Activated T-helper 9 cell treated with anti-CD3 and anti-CD28 coated beads, Interleukin-2, amount 50 U/mL, for 16 hours (primary cell): ENCODE measurements at regions not wholly inside any gene's neighbourhood (a gene's known extent, or its start where the extent isn't known, plus 50 kb on each side); places are given as distances from the start of the nearest gene placed in this dataset.
"Not testable (repeated sequence)": the region's sequence is repeated elsewhere in the genome, so short reads cannot be mapped to it uniquely, and the experiment has no call there.

Experiments used
- DNase-seq: peaks from one replicate; pipeline ENCODE4 v3.0.0-alpha.2; 2020; ENCODE audit warnings: low read depth

GRCh38 chr5:21603796-21604195 is 1249.3 kb downstream of the CDH12 start:
- no peak for DNase-seq

- no peak for DNase-seq
Measured at GRCh38 chr5:21594566-21594965, 1258.6 kb downstream of the CDH12 start.

GRCh38 chr5:21593261-21593660 is 1259.9 kb downstream of the CDH12 start:
- no peak for DNase-seq

GRCh38 chr5:21581508-21581907 is 1271.6 kb downstream of the CDH12 start:
- no peak for DNase-seq

- DNase-seq = no peak
Measured at GRCh38 chr5:21574961-21575360, 1278.2 kb downstream of the CDH12 start.

- no peak for DNase-seq
Measured at GRCh38 chr5:21574438-21574837, 1278.7 kb downstream of the CDH12 start.

- no peak for DNase-seq
Measured at GRCh38 chr5:21573416-21574314, 1279.5 kb downstream of the CDH12 start.

- DNase-seq = not testable (repeated sequence)
Measured at GRCh38 chr5:21571196-21571595, 1281.9 kb downstream of the CDH12 start.

GRCh38 chr5:21559109-21559508 is 1294.0 kb downstream of the CDH12 start:
- not testable (repeated sequence) for DNase-seq

GRCh38 chr5:21552263-21552662 is 1300.9 kb downstream of the CDH12 start:
- not testable (repeated sequence) for DNase-seq

GRCh38 chr5:21550916-21551315 is 1302.2 kb downstream of the CDH12 start:
- not testable (repeated sequence) for DNase-seq

- DNase-seq = not testable (repeated sequence)
Measured at GRCh38 chr5:21547656-21548055, 1305.5 kb downstream of the CDH12 start.

- not testable (repeated sequence) for DNase-seq
Measured at GRCh38 chr5:21535114-21535513, 1318.0 kb downstream of the CDH12 start.

GRCh38 chr5:21521157-21521556 is 1332.0 kb downstream of the CDH12 start:
- not testable (repeated sequence) for DNase-seq

GRCh38 chr5:21496926-21497325 is 1356.2 kb downstream of the CDH12 start:
- DNase-seq = not testable (repeated sequence)

- not testable (repeated sequence) for DNase-seq
Measured at GRCh38 chr5:21496056-21496455, 1357.1 kb downstream of the CDH12 start.

- not testable (repeated sequence) for DNase-seq
Measured at GRCh38 chr5:21495235-21495634, 1357.9 kb downstream of the CDH12 start.

GRCh38 chr5:21494033-21494432 is 1359.1 kb downstream of the CDH12 start:
- not testable (repeated sequence) for DNase-seq

GRCh38 chr5:21491182-21491581 is 1362.0 kb downstream of the CDH12 start:
- not testable (repeated sequence) for DNase-seq

- not testable (repeated sequence) for DNase-seq
Measured at GRCh38 chr5:21488828-21489227, 1364.3 kb downstream of the CDH12 start.

- DNase-seq = not testable (repeated sequence)
Measured at GRCh38 chr5:21485458-21486000, 1367.6 kb downstream of the CDH12 start.

GRCh38 chr5:21484498-21484889 is 1368.7 kb downstream of the CDH12 start:
- DNase-seq = not testable (repeated sequence)

- DNase-seq = not testable (repeated sequence)
Measured at GRCh38 chr5:21483790-21484497, 1369.2 kb downstream of the CDH12 start.
